ENCODE measurements at regions not wholly inside any gene's neighbourhood (a gene's known extent, or its start where the extent isn't known, plus 50 kb on each side); places are given as distances from the start of the nearest gene placed in this dataset.

DNA sequence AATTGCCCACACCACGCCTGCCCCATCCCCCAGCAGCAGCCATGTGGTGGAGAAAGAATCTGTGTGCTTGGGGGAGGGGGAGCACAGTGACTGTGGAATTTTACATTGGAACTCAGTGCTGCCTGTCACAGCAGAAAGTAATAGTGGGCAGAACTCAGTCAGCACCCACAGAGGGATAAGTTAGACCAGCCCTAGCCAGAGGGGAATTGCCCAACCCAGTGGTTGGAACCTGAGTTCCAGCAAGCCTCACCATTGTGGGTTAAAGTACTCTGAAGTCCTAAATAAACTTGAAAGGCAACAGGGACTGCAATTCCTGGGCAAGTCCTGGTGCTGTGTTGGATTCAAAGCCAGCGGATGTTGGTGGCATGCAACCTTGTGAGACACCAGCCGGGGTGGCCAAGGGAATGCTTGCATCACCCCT is 88.8 kb downstream of the MRPL39 start:
- TF ChIP-seq PHF8 (IDR thresholded peaks at IDR 0.05; ENCODE audit: borderline replicate concordance, low read depth), result no peak
- TF ChIP-seq, protein P1, sequence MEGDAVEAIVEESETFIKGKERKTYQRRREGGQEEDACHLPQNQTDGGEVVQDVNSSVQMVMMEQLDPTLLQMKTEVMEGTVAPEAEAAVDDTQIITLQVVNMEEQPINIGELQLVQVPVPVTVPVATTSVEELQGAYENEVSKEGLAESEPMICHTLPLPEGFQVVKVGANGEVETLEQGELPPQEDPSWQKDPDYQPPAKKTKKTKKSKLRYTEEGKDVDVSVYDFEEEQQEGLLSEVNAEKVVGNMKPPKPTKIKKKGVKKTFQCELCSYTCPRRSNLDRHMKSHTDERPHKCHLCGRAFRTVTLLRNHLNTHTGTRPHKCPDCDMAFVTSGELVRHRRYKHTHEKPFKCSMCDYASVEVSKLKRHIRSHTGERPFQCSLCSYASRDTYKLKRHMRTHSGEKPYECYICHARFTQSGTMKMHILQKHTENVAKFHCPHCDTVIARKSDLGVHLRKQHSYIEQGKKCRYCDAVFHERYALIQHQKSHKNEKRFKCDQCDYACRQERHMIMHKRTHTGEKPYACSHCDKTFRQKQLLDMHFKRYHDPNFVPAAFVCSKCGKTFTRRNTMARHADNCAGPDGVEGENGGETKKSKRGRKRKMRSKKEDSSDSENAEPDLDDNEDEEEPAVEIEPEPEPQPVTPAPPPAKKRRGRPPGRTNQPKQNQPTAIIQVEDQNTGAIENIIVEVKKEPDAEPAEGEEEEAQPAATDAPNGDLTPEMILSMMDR (IDR thresholded peaks at IDR 0.05), result no peak
- TF ChIP-seq, protein P2, sequence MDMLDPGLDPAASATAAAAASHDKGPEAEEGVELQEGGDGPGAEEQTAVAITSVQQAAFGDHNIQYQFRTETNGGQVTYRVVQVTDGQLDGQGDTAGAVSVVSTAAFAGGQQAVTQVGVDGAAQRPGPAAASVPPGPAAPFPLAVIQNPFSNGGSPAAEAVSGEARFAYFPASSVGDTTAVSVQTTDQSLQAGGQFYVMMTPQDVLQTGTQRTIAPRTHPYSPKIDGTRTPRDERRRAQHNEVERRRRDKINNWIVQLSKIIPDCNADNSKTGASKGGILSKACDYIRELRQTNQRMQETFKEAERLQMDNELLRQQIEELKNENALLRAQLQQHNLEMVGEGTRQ (IDR thresholded peaks at IDR 0.05), result no peak

Measured in A549 (cell line).